HG02840 (cell line): ENCODE measurements at regions not wholly inside any gene's neighbourhood (a gene's known extent, or its start where the extent isn't known, plus 50 kb on each side); places are given as distances from the start of the nearest gene placed in this dataset.

ENCODE experiments used
- ATAC-seq: cut with Tn5 transposase; IDR thresholded peaks from one replicate; pipeline ENCODE4 v1.9.1; 2021; ENCODE audit warnings: mild to moderate bottlenecking, moderate library complexity, moderate number of reproducible peaks; ENCODE audit not compliant: unreplicated experiment, low FRiP score

- no peak for ATAC-seq
Measured at GRCh38 chr1:221396526-221396925, 345.4 kb downstream of the DUSP10 start.

GRCh38 chr1:221397141-221397540 is 344.7 kb downstream of the DUSP10 start:
- no peak for ATAC-seq

- ATAC-seq, result no peak
Measured at GRCh38 chr1:221397606-221398005, 344.3 kb downstream of the DUSP10 start.

GRCh38 chr1:221405146-221405545 is 336.7 kb downstream of the DUSP10 start:
- ATAC-seq, result no peak

- ATAC-seq, result no peak
Measured at GRCh38 chr1:221408117-221408803, 333.6 kb downstream of the DUSP10 start.

- ATAC-seq, result no peak
Measured at GRCh38 chr1:221411283-221411682, 330.6 kb downstream of the DUSP10 start.

GRCh38 chr1:221414772-221415539 is 326.9 kb downstream of the DUSP10 start:
- no peak for ATAC-seq

GRCh38 chr1:221415651-221416050 is 326.2 kb downstream of the DUSP10 start:
- no peak for ATAC-seq

- ATAC-seq, result no peak
Measured at GRCh38 chr1:221416142-221416541, 325.7 kb downstream of the DUSP10 start.

GRCh38 chr1:221416723-221417122 is 325.2 kb downstream of the DUSP10 start:
- no peak for ATAC-seq

- ATAC-seq, result no peak
Measured at GRCh38 chr1:221418346-221418745, 323.5 kb downstream of the DUSP10 start.

- no peak for ATAC-seq
Measured at GRCh38 chr1:221419513-221420095, 322.3 kb downstream of the DUSP10 start.

GRCh38 chr1:221429264-221429663 is 312.6 kb downstream of the DUSP10 start:
- no peak for ATAC-seq

- ATAC-seq, result no peak
Measured at GRCh38 chr1:221430152-221430960, 311.5 kb downstream of the DUSP10 start.

- ATAC-seq, result no peak
Measured at GRCh38 chr1:221431068-221431651, 310.7 kb downstream of the DUSP10 start.

- no peak for ATAC-seq
Measured at GRCh38 chr1:221431961-221432360, 309.9 kb downstream of the DUSP10 start.

- ATAC-seq, result no peak
Measured at GRCh38 chr1:221435504-221435904, 306.4 kb downstream of the DUSP10 start.

- no peak for ATAC-seq
Measured at GRCh38 chr1:221437171-221437570, 304.7 kb downstream of the DUSP10 start.

- ATAC-seq, result no peak
Measured at GRCh38 chr1:221437926-221438325, 304.0 kb downstream of the DUSP10 start.

- ATAC-seq, result peak; percentile 60
Measured at GRCh38 chr1:221439008-221439746, 302.7 kb downstream of the DUSP10 start.
